Sigmoid colon (tissue), 4 donors: ENCODE measurements at regions not wholly inside any gene's neighbourhood (a gene's known extent, or its start where the extent isn't known, plus 50 kb on each side); places are given as distances from the start of the nearest gene placed in this dataset.

Experiments used
- EP300 ChIP-seq, 4 donors: sonication (generic); formaldehyde crosslinking; IDR thresholded peaks; one replicate each; pipeline ENCODE4 v1.6.1; 2017; ENCODE audit warnings: antibody characterized with exemption in 4 of 4
- POLR2A ChIP-seq, 2 donors: fragments of 450-650 bp; IDR thresholded peaks; one replicate each; pipeline ENCODE4 v1.6.1; 2016; ENCODE audit warnings: antibody characterized with exemption in 2 of 2, mild to moderate bottlenecking in 2 of 2, moderate library complexity in 2 of 2
- POLR2AphosphoS5 ChIP-seq, 4 donors: sonication (generic); formaldehyde crosslinking; IDR thresholded peaks; one replicate each; pipeline ENCODE4 v1.6.1; 2017; ENCODE audit warnings: antibody characterized with exemption in 4 of 4
- TF ChIP-seq, protein P1 (sequence below), 4 experiments: fragments of 450-650 bp in 3 of 4; fragments of 200-600 bp in 1 of 4; IDR thresholded peaks; one replicate each; pipeline ENCODE4 v1.5.1; 2016 to 2019; ENCODE audit warnings: antibody characterized with exemption in 4 of 4, mild to moderate bottlenecking in 3 of 4, moderate library complexity in 2 of 4

DNA sequence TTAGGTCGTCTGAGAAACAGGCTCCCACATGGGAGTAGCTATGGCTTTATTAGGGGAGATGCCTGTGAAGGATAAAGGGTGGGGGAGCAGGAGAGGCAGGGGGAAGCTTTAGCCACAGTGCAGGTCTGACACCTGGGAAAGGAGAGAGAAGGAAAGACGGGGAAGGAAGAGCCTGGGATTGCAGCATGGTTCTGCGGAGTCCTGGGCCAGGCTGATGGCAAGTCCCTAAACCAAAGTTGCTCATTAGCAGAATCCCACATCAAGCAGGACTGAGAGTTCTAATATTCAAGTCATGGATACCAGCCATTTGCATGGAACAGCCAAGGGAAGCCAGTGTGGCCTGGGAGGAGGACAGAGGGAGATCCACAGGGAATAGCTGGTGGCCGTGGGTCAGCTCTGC, 414.8 kb downstream of the RPS24 start:
- TF ChIP-seq, protein P1, sequence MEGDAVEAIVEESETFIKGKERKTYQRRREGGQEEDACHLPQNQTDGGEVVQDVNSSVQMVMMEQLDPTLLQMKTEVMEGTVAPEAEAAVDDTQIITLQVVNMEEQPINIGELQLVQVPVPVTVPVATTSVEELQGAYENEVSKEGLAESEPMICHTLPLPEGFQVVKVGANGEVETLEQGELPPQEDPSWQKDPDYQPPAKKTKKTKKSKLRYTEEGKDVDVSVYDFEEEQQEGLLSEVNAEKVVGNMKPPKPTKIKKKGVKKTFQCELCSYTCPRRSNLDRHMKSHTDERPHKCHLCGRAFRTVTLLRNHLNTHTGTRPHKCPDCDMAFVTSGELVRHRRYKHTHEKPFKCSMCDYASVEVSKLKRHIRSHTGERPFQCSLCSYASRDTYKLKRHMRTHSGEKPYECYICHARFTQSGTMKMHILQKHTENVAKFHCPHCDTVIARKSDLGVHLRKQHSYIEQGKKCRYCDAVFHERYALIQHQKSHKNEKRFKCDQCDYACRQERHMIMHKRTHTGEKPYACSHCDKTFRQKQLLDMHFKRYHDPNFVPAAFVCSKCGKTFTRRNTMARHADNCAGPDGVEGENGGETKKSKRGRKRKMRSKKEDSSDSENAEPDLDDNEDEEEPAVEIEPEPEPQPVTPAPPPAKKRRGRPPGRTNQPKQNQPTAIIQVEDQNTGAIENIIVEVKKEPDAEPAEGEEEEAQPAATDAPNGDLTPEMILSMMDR (IDR thresholded peaks at IDR 0.05) = no peak
- TF ChIP-seq POLR2A (IDR thresholded peaks at IDR 0.05) = no peak
- TF ChIP-seq POLR2AphosphoS5 (IDR thresholded peaks at IDR 0.05) = no peak
- TF ChIP-seq EP300 (IDR thresholded peaks at IDR 0.05) = no peak
